NT2/D1 (cell line): ENCODE measurements at regions not wholly inside any gene's neighbourhood (a gene's known extent, or its start where the extent isn't known, plus 50 kb on each side); places are given as distances from the start of the nearest gene placed in this dataset.

Experiments
- SUZ12 ChIP-seq: IDR thresholded peaks from 2 replicates; pipeline ENCODE4 v1.6.1; 2011; ENCODE audit not compliant: insufficient read length, insufficient read depth; ENCODE audit errors: extremely low read depth
- ZNF274 ChIP-seq: IDR thresholded peaks from 2 replicates; pipeline ENCODE4 v1.6.1; 2011; ENCODE audit warnings: mild to moderate bottlenecking, low read depth, low read length

DNA sequence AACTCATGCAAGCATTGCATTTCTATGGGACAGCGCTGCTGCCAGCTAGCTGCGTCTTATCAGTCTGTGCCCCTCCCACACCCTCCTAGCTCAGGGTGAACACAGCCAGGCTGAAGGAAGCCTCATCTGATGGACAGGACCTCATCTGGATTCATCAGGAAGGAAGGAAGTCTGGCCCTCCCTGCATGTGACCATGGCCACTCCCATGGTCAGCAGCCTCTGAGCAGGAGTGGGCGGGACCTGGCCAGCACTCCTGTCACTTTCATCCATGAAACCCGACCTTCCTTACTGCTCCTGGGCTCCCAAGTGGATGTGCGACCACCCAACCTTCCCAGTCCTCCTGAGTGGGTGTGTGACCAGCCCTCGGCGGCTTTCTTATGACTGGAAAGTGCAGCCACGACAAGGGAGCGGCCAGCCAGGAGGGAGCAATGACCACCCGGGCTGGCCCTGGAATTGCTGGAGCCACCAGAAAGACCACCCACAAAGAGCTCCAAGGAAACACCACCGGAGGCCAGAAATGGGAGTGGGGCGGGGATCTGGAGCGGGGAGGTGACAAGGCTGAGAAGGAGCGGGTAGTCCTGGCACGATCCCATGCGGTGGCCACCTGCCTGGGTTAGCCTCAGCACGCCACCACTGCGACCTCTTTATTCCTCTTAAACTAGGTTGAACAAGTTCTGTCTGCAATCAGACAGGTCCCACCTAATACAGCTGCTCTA lies 241.2 kb downstream of the TTLL2 start:
- TF ChIP-seq SUZ12 (no peak), ZNF274 (no peak)
